ENCODE measurements at regions not wholly inside any gene's neighbourhood (a gene's known extent, or its start where the extent isn't known, plus 50 kb on each side); places are given as distances from the start of the nearest gene placed in this dataset.

GRCh38 chr3:132822266-132822665, 100.1 kb upstream of the NPHP3 start:
- peak; percentile 16 for DNase-seq

- DNase-seq: no peak
Observed at GRCh38 chr3:132821314-132821713, 99.1 kb upstream of the NPHP3 start.

- DNase-seq: no peak
Observed at GRCh38 chr3:132818251-132818650, 96.0 kb upstream of the NPHP3 start.

GRCh38 chr3:132817646-132818177, 95.5 kb upstream of the NPHP3 start:
- DNase-seq: no peak

GRCh38 chr3:132805071-132805470, 82.9 kb upstream of the NPHP3 start:
- DNase-seq: no peak

GRCh38 chr3:132804498-132804897, 82.3 kb upstream of the NPHP3 start:
- DNase-seq: no peak

- DNase-seq: no peak
Observed at GRCh38 chr3:132803889-132804288, 81.7 kb upstream of the NPHP3 start.

- no peak for DNase-seq
Observed at GRCh38 chr3:132800958-132801357, 78.7 kb upstream of the NPHP3 start.

GRCh38 chr3:132790806-132791205, 68.6 kb upstream of the NPHP3 start:
- no peak for DNase-seq

- no peak for DNase-seq
Observed at GRCh38 chr3:132789959-132790358, 67.8 kb upstream of the NPHP3 start.

GRCh38 chr3:132788301-132788671, 66.1 kb upstream of the NPHP3 start:
- DNase-seq: no peak

GRCh38 chr3:132787616-132788300, 65.5 kb upstream of the NPHP3 start:
- DNase-seq: peak; percentile 76

- no peak for DNase-seq
Observed at GRCh38 chr3:132786890-132787289, 64.7 kb upstream of the NPHP3 start.

- peak; percentile 9 for DNase-seq
Observed at GRCh38 chr3:132785292-132785691, 63.1 kb upstream of the NPHP3 start.

- no peak for DNase-seq
Observed at GRCh38 chr3:132784502-132785025, 62.4 kb upstream of the NPHP3 start.

- DNase-seq: no peak
Observed at GRCh38 chr3:132783152-132783551, 60.9 kb upstream of the NPHP3 start.

- no peak for DNase-seq
Observed at GRCh38 chr3:132781922-132782321, 59.7 kb upstream of the NPHP3 start.

GRCh38 chr3:132777171-132777570, 55.0 kb upstream of the NPHP3 start:
- no peak for DNase-seq

GRCh38 chr3:132773071-132773619, 50.9 kb upstream of the NPHP3 start:
- DNase-seq: no peak

GRCh38 chr3:132772252-132772651, 50.0 kb upstream of the NPHP3 start:
- DNase-seq: no peak
